ENCODE measurements at regions not wholly inside any gene's neighbourhood (a gene's known extent, or its start where the extent isn't known, plus 50 kb on each side); places are given as distances from the start of the nearest gene placed in this dataset.

DNA sequence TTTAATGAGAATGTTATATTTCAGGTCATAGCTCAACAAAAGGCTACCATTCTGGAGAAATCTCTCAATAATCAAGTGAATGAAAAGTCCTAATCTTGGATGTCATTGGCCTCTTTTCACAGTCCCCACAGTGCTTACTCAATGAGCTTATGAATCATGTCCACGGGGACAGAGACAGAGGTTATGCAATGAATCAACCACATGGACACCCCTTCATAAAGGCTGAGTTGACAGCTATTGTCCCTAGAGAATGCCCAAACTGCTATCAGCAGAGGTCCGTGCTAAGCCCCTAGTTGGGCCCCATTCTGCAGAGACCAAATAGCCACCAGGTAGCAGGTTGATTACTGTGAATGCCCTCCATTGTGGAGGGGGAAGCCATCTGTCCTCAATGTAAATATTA is 158.1 kb downstream of the LHFPL1 start:
- TF ChIP-seq, protein P1, sequence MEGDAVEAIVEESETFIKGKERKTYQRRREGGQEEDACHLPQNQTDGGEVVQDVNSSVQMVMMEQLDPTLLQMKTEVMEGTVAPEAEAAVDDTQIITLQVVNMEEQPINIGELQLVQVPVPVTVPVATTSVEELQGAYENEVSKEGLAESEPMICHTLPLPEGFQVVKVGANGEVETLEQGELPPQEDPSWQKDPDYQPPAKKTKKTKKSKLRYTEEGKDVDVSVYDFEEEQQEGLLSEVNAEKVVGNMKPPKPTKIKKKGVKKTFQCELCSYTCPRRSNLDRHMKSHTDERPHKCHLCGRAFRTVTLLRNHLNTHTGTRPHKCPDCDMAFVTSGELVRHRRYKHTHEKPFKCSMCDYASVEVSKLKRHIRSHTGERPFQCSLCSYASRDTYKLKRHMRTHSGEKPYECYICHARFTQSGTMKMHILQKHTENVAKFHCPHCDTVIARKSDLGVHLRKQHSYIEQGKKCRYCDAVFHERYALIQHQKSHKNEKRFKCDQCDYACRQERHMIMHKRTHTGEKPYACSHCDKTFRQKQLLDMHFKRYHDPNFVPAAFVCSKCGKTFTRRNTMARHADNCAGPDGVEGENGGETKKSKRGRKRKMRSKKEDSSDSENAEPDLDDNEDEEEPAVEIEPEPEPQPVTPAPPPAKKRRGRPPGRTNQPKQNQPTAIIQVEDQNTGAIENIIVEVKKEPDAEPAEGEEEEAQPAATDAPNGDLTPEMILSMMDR (IDR thresholded peaks at IDR 0.05; ENCODE audit: unreplicated experiment in 3 of 3) = no peak
- Mint-ChIP-seq H3K27me3 (ENCODE audit: low read depth) (no peaks in the 10 kb centered on the region), H3K36me3 (ENCODE audit: low read depth) (no peaks in the 10 kb centered on the region), H3K4me3 (no peak overlapping the region), H3K9me3 (peaks cover 7% of the 10 kb centered on the region), H3K4me1 (no peaks in the 10 kb centered on the region), H3K27ac (no peak overlapping the region)

DNA sequence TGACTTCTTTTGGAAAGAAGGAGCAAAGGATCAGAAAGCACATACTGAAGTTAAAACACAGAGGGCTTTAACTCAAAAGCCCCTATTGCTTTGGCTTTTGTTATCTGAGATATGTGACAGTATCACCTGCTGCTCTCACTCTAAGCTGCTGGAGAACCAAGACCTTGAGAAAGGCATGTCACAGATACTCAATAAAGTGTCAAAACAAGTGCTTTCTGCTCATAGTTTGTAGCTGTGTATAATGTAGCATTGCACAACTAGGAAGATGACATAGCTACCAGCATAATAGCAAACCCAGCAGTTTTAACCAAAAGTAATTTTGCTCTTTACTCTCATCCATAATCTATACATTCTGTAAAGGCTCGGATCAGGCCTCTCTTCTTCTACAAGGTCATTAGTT is 159.6 kb downstream of the LHFPL1 start:
- Mint-ChIP-seq H3K4me3 (no peak overlapping the region), H3K27me3 (ENCODE audit: low read depth) (no peaks in the 10 kb centered on the region), H3K4me1 (no peaks in the 10 kb centered on the region), H3K9me3 (peaks cover 8% of the 10 kb centered on the region), H3K36me3 (ENCODE audit: low read depth) (no peaks in the 10 kb centered on the region), H3K27ac (no peak overlapping the region)
- TF ChIP-seq, protein P1 (IDR thresholded peaks at IDR 0.05; ENCODE audit: unreplicated experiment in 3 of 3) = no peak

DNA sequence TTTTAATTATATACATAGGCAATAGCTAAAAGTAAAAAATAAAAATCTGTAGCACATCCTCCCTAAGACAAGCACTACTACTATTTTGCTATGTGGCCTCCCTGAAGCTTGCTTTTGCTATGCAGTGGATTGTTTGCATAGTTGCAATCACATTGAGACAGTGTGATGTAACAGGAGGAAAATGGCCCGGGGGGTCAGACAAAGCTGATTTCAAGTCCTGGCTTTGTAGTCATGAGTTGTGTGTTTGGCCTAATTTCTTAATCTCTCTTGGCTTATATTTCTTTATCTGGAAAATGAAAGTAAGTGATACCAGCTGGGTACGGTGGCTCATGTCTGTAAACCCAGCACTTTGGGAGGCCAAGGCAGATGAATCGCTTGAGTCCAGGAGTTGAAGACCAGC is 166.6 kb downstream of the LHFPL1 start:
- H3K27ac Mint-ChIP-seq = no peak overlapping the region
- H3K9me3 Mint-ChIP-seq = peaks cover 32% of the 10 kb centered on the region
- TF ChIP-seq, protein P1 (IDR thresholded peaks at IDR 0.05; ENCODE audit: unreplicated experiment in 3 of 3) = no peak
- no peak overlapping the region for H3K4me3 Mint-ChIP-seq
- H3K27me3 Mint-ChIP-seq (ENCODE audit: low read depth) = no peaks in the 10 kb centered on the region
- no peaks in the 10 kb centered on the region for H3K36me3 Mint-ChIP-seq (ENCODE audit: low read depth)
- H3K4me1 Mint-ChIP-seq = no peaks in the 10 kb centered on the region

DNA sequence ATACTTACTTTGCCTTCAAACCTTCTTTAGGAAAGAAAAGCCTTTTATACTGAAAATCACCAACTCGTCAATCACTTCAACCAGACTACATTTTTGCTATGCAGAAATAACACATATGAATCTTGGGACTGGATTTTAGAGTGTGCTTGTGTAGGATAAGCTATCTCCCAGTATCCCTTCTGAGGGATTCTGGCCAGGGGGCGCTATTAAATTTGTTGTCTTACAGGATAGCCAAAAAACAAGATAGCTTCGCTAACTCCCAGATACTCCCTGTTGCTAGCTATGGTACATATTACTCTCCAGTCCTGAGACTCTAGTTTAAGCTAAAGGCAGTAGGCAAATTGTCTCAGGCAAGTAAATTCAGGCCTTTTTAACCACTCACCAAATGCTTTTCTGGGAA is 167.2 kb downstream of the LHFPL1 start:
- no peak overlapping the region for H3K27ac Mint-ChIP-seq
- H3K27me3 Mint-ChIP-seq (ENCODE audit: low read depth) = no peaks in the 10 kb centered on the region
- H3K4me1 Mint-ChIP-seq = no peaks in the 10 kb centered on the region
- peaks cover 33% of the 10 kb centered on the region for H3K9me3 Mint-ChIP-seq
- H3K4me3 Mint-ChIP-seq = no peak overlapping the region
- no peaks in the 10 kb centered on the region for H3K36me3 Mint-ChIP-seq (ENCODE audit: low read depth)
- TF ChIP-seq, protein P1 (IDR thresholded peaks at IDR 0.05; ENCODE audit: unreplicated experiment in 3 of 3) = no peak

DNA sequence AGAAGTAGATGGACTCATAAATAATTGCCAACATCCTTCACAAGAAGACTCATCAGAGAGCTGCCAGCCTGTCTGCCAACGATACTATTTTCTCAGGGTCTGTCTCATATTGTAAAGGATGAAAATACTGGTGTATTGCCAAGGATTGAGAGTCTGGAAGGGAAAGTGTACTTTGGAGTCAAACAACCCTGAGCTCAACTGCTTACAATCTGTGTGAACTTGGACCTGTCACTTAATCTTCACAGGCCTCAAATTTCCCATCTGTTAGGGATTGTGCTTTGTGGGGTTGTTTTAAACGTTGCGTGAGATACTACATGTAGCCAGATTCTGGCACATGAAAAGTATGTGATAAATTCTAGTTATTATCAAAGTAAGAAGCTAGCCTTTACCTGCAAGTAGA is 169.1 kb downstream of the LHFPL1 start:
- Mint-ChIP-seq H3K27me3 (ENCODE audit: low read depth) (no peaks in the 10 kb centered on the region), H3K27ac (no peak overlapping the region), H3K9me3 (peaks cover 28% of the 10 kb centered on the region), H3K36me3 (ENCODE audit: low read depth) (no peaks in the 10 kb centered on the region), H3K4me3 (no peak overlapping the region), H3K4me1 (no peaks in the 10 kb centered on the region)
- TF ChIP-seq, protein P1 (IDR thresholded peaks at IDR 0.05; ENCODE audit: unreplicated experiment in 3 of 3) = no peak

DNA sequence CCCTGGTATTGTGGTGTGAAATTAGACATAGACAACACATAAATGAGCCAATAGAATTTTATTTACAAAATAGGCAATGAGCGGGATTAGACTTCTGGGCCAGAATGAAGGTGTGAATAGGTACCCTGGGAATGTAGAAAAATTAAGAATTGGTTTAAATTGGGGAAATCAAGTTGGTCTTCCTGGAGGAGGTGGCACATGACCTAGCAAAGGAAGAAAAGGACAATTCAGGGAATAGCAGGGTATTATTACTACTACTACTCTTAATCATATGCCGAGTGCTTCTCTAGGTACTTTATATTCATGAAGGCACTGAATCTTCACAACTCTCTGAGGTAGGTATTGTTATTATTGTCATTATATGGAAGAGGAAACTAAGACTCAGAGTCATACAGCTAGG is 202.1 kb downstream of the LHFPL1 start:
- no peak overlapping the region for H3K27ac Mint-ChIP-seq

More for the DNA sequence above, 202.1 kb downstream of the LHFPL1 start:
- TF ChIP-seq, protein P1 (IDR thresholded peaks at IDR 0.05; ENCODE audit: unreplicated experiment in 3 of 3) = no peak
- Mint-ChIP-seq H3K4me3 (no peak overlapping the region), H3K9me3 (peaks cover 5% of the 10 kb centered on the region), H3K27me3 (ENCODE audit: low read depth) (no peaks in the 10 kb centered on the region), H3K36me3 (ENCODE audit: low read depth) (no peaks in the 10 kb centered on the region), H3K4me1 (no peaks in the 10 kb centered on the region)

Data from nephron (organoid).